LNCaP clone FGC (cell line): ENCODE measurements at regions not wholly inside any gene's neighbourhood (a gene's known extent, or its start where the extent isn't known, plus 50 kb on each side); places are given as distances from the start of the nearest gene placed in this dataset.

Source experiments
- DNase-seq: peaks from one replicate; pipeline ENCODE4 v3.0.0-alpha.2; 2011; ENCODE audit warnings: low read depth
- H3K4me3 ChIP-seq: 2 replicates; pipeline ENCODE4 v1.5.1; 2011; ENCODE audit warnings: mild to moderate bottlenecking, low read depth, low read length, control low read depth
- CTCF ChIP-seq: IDR thresholded peaks from 2 replicates; pipeline ENCODE4 v1.5.1; 2012; ENCODE audit warnings: mild to moderate bottlenecking; ENCODE audit not compliant: control insufficient read depth, insufficient read depth; ENCODE audit errors: extremely low read depth

DNA sequence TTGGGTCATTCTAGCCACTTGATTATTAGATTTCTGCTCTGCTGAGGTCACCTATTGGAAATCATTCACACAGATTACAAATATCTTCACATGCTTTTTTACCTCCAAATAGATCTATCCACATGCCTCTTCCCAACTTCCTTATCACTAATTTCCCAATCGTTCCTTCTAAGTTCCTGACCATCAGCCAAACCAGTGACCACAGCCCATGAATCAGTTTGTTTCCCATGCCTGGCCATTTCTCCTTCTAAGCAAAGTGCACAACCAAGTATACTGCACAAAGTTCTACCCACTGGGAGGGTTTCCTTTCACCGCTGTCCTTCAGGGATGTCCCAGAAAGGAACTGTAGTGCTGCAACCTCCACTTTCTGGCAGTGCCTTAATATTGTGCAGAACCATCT, 140.5 kb upstream of the SYNDIG1 start:
- no peak for DNase-seq
- no peak overlapping the region for H3K4me3 ChIP-seq
- TF ChIP-seq CTCF: no peak

GRCh38 chr20:24321973-24322372, 147.5 kb upstream of the SYNDIG1 start:
- no peak for DNase-seq
- H3K4me3 ChIP-seq: no peak overlapping the region
- no peak for TF ChIP-seq CTCF

- DNase-seq: no peak
- TF ChIP-seq CTCF: no peak
- no peak overlapping the region for H3K4me3 ChIP-seq
Observed at GRCh38 chr20:24318569-24319352, 150.7 kb upstream of the SYNDIG1 start.

DNA sequence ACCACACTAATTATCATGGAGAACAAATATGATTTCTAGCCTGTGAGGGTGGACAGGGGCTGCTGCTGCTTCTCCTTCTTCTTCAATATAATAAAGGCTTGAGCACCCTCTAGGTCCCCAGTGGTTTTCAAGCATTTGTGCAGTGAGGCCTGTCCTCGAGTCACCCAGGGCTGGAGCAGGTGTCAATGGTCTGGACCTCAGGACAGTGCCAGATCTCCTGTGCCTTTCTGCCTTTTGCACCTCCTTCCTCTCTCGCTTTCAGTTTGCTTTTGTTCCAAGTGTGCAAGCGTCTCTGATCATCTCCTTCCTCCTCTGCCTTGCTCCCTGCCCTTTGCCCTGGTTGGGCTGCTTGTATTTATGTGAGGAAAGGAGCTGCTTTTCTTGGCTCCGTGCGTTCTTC, 152.2 kb upstream of the SYNDIG1 start:
- no peak overlapping the region for H3K4me3 ChIP-seq
- TF ChIP-seq CTCF: no peak
- DNase-seq: no peak

- no peak overlapping the region for H3K4me3 ChIP-seq
- DNase-seq: no peak
- TF ChIP-seq CTCF: no peak
Observed at GRCh38 chr20:24316731-24317130, 152.7 kb upstream of the SYNDIG1 start.

- no peak overlapping the region for H3K4me3 ChIP-seq
- no peak for TF ChIP-seq CTCF
- no peak for DNase-seq
Observed at GRCh38 chr20:24314053-24314452, 155.4 kb upstream of the SYNDIG1 start.

DNA sequence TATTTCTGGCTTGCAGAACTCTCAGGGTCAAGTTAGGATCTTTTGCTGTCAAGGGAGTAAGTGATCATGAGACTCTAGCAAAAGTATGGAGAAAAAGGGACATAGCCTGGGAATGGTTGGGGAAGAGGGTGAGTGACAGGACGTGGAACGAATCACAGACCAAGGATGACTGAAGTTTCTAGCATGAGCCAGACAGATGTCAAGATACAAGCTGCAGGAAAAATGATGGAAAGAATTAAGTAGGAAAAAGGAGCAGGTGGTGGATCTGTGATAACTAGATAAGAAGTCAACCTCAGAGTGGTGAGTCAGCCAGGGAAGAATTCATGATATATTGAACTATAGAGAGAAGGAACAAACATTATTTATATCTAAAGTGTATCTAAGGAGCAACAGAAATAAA, 159.8 kb upstream of the SYNDIG1 start:
- H3K4me3 ChIP-seq: no peak overlapping the region
- TF ChIP-seq CTCF: no peak
- no peak for DNase-seq
